Endothelial cell (in vitro differentiated cells): ENCODE measurements at regions not wholly inside any gene's neighbourhood (a gene's known extent, or its start where the extent isn't known, plus 50 kb on each side); places are given as distances from the start of the nearest gene placed in this dataset.

ENCODE experiments used
- DNase-seq: peaks from one replicate; pipeline ENCODE4 v3.0.0; 2021; ENCODE audit warnings: low spot score
- H3K27ac Mint-ChIP-seq: one replicate; pipeline ENCODE4 v1.8.0; 2021; ENCODE audit warnings: mixed read lengths, inconsistent platforms; ENCODE audit not compliant: unreplicated experiment
- H3K27me3 Mint-ChIP-seq: one replicate; pipeline ENCODE4 v1.8.0; 2021; ENCODE audit warnings: mild to moderate bottlenecking, moderate library complexity, mixed read lengths, inconsistent platforms; ENCODE audit not compliant: unreplicated experiment
- H3K36me3 Mint-ChIP-seq: one replicate; pipeline ENCODE4 v1.8.0; 2021; ENCODE audit warnings: mild to moderate bottlenecking, low read depth, mixed read lengths, inconsistent platforms; ENCODE audit not compliant: unreplicated experiment
- H3K4me1 Mint-ChIP-seq: one replicate; pipeline ENCODE4 v1.8.0; 2021; ENCODE audit warnings: mild to moderate bottlenecking, mixed read lengths, inconsistent platforms; ENCODE audit not compliant: unreplicated experiment
- H3K4me3 Mint-ChIP-seq: one replicate; pipeline ENCODE4 v1.8.0; 2021; ENCODE audit warnings: mild to moderate bottlenecking, mixed read lengths, inconsistent platforms; ENCODE audit not compliant: unreplicated experiment
- H3K9me3 Mint-ChIP-seq: one replicate; pipeline ENCODE4 v1.8.0; 2021; ENCODE audit warnings: mixed read lengths, inconsistent platforms; ENCODE audit not compliant: unreplicated experiment
- TF ChIP-seq, protein P1 (sequence below): fragments of 200-600 bp; sonication (generic); IDR thresholded peaks from one replicate; pipeline ENCODE4 v1.5.0; 2021; ENCODE audit warnings: antibody characterized with exemption; ENCODE audit not compliant: unreplicated experiment

DNA sequence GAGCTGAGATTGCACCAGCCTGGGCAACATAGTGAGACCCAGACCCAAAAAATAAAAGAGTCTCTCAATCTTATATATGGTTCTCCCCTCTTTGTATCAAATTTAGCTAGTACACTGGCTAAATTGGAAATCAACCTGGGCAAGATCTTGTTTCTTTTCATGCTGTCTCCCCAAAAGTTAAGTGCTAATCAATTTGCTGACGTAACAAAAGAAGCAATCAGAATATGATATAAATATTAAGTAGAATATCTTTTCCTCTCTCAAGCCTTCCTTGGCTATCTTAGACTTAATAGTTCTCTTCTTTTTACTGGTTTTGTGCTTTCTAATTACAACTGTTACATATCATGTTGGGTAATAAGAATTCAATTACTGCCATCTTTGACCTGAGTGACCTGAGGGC lies 258.9 kb downstream of the KCNRG start:
- TF ChIP-seq, protein P1, sequence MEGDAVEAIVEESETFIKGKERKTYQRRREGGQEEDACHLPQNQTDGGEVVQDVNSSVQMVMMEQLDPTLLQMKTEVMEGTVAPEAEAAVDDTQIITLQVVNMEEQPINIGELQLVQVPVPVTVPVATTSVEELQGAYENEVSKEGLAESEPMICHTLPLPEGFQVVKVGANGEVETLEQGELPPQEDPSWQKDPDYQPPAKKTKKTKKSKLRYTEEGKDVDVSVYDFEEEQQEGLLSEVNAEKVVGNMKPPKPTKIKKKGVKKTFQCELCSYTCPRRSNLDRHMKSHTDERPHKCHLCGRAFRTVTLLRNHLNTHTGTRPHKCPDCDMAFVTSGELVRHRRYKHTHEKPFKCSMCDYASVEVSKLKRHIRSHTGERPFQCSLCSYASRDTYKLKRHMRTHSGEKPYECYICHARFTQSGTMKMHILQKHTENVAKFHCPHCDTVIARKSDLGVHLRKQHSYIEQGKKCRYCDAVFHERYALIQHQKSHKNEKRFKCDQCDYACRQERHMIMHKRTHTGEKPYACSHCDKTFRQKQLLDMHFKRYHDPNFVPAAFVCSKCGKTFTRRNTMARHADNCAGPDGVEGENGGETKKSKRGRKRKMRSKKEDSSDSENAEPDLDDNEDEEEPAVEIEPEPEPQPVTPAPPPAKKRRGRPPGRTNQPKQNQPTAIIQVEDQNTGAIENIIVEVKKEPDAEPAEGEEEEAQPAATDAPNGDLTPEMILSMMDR = no peak
- DNase-seq = no peak
- peaks cover 2% of the 10 kb centered on the region for H3K27me3 Mint-ChIP-seq
- H3K36me3 Mint-ChIP-seq = peaks cover 6% of the 10 kb centered on the region
- no peak overlapping the region for H3K27ac Mint-ChIP-seq
- no peaks in the 10 kb centered on the region for H3K4me1 Mint-ChIP-seq
- H3K4me3 Mint-ChIP-seq = no peak overlapping the region
- H3K9me3 Mint-ChIP-seq = no peaks in the 10 kb centered on the region

DNA sequence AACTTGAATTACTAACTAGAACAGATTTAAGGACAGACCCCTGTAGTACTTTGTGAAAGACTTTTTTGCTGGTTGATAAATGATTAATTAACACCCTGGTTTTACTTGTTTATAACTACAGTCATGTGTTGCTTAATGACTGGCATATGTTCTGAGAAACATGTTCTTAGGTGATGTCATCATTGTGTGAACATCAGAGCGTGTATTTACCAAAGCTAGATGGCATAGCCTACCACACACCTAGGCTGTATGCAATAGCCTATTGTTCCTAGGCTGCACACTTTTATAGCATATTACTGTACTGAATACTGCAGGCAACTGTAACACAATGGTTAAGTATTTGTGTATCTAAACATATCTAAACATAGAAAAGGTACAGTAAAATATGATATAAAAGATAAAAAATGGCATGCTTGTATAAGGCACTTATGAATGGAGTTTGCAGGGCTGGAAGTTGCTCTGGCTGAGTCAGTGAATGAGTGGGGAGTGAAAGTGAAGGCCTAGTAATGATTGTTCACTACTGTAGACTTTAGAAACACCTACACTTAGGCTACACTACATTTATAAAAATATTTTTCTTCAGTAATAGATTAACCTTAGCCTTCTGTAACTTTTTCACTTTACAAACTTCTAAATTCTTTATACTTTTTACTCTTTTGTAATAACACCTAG lies 260.3 kb downstream of the KCNRG start:
- Mint-ChIP-seq H3K4me1 (no peaks in the 10 kb centered on the region), H3K9me3 (no peaks in the 10 kb centered on the region), H3K4me3 (no peak overlapping the region)

DNA sequence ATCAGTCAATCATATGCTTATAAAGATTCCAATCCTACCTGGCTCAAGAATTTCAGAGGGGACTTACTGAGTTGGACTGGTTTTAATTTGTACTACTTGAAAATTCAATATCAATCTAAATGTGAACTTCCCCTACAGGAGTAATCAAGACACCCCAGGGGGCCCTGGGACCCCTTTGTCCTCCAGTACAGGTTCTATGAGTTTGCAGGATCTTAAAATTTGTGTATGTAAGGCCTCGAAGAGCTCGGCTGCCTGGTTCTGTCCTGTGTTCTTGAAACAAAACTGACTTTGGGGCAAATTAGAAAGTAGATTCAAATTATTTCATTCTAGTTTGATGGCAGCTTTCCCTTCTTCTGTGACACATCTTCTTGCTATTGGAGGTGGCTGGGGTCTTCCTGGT lies 261.3 kb downstream of the KCNRG start:
- Mint-ChIP-seq H3K27me3 (peaks cover 5% of the 10 kb centered on the region), H3K4me1 (no peaks in the 10 kb centered on the region), H3K4me3 (no peak overlapping the region), H3K9me3 (no peaks in the 10 kb centered on the region), H3K27ac (no peak overlapping the region), H3K36me3 (peaks cover 6% of the 10 kb centered on the region)
- TF ChIP-seq, protein P1 = no peak
- no peak for DNase-seq

More for the DNA sequence above, 260.3 kb downstream of the KCNRG start:
- Mint-ChIP-seq H3K36me3 (peaks cover 6% of the 10 kb centered on the region), H3K27ac (no peak overlapping the region), H3K27me3 (peaks cover 5% of the 10 kb centered on the region)
- TF ChIP-seq, protein P1 = no peak
- DNase-seq = no peak

DNA sequence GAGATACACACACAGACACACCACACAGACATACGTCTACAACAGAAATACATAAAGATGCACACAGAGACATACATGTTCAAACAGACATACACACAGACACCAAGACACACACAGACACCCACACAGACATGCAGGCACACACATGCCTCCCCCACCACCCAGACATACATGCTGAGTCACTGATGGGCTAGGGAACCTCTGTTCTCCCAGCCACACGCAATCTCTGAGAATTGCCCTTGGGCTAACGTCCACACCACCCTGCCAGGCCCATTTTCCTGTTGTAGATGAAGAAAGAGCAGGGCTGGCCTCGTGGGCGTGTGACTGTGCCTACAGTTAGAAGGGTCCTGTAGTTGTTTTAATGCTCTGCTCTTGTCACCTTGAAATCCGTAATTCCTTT lies 261.9 kb downstream of the KCNRG start:
- no peak overlapping the region for H3K4me3 Mint-ChIP-seq
- peaks cover 5% of the 10 kb centered on the region for H3K27me3 Mint-ChIP-seq
- TF ChIP-seq, protein P1 = no peak
- no peak for DNase-seq
- H3K9me3 Mint-ChIP-seq = no peaks in the 10 kb centered on the region
- no peak overlapping the region for H3K27ac Mint-ChIP-seq
- H3K36me3 Mint-ChIP-seq = peaks cover 6% of the 10 kb centered on the region
- no peaks in the 10 kb centered on the region for H3K4me1 Mint-ChIP-seq

DNA sequence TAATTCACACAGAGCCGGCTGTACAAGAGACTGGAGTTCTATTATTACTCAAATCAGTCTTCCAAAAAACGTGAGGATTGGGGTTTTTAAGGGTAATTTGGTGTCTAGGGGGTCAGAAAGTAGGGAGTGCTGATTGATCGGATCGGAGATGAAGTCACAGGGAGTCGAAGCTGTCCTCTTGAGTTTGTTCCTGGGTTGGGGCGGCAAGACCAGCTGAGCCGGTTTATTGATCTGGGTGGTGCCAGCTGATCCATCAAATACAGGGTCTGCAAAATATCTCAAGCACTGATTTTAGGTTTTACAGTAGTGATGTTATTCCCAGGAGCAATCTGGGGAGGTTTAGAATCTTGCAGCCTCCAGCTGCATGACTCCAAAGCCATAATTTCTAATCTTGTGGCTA lies 262.7 kb downstream of the KCNRG start:
- DNase-seq = no peak
- Mint-ChIP-seq H3K9me3 (no peaks in the 10 kb centered on the region), H3K4me1 (no peaks in the 10 kb centered on the region), H3K36me3 (peaks cover 6% of the 10 kb centered on the region), H3K4me3 (no peak overlapping the region), H3K27ac (no peak overlapping the region), H3K27me3 (peaks cover 5% of the 10 kb centered on the region)
- TF ChIP-seq, protein P1 = no peak
